Mesothelial cell of epicardium (in vitro differentiated cells): ENCODE measurements at regions not wholly inside any gene's neighbourhood (a gene's known extent, or its start where the extent isn't known, plus 50 kb on each side); places are given as distances from the start of the nearest gene placed in this dataset.

Experiments
- DNase-seq, 2 experiments: peaks; one replicate each; pipeline ENCODE4 v3.0.0; 2021; ENCODE audit warnings: low spot score in 2 of 2; ENCODE audit not compliant: unreplicated experiment in 2 of 2
- H3K27ac Mint-ChIP-seq: 2 replicates; pipeline ENCODE4 v1.8.0; 2021; ENCODE audit warnings: mixed read lengths
- H3K27me3 Mint-ChIP-seq: 2 replicates; pipeline ENCODE4 v1.8.0; 2021; ENCODE audit warnings: low read depth, mixed read lengths
- H3K36me3 Mint-ChIP-seq: 2 replicates; pipeline ENCODE4 v1.8.0; 2021; ENCODE audit warnings: mixed read lengths
- H3K4me1 Mint-ChIP-seq: 2 replicates; pipeline ENCODE4 v1.8.0; 2021; ENCODE audit warnings: mixed read lengths
- H3K4me3 Mint-ChIP-seq: 2 replicates; pipeline ENCODE4 v1.8.0; 2021; ENCODE audit warnings: mild to moderate bottlenecking, moderate library complexity, mixed read lengths
- H3K9me3 Mint-ChIP-seq: 2 replicates; pipeline ENCODE4 v1.8.0; 2021; ENCODE audit warnings: mixed read lengths
- TF ChIP-seq, protein P1 (sequence below): fragments of 200-600 bp; sonication (generic); IDR thresholded peaks from one replicate; pipeline ENCODE4 v1.5.0; 2021; ENCODE audit warnings: antibody characterized with exemption; ENCODE audit not compliant: unreplicated experiment

DNA sequence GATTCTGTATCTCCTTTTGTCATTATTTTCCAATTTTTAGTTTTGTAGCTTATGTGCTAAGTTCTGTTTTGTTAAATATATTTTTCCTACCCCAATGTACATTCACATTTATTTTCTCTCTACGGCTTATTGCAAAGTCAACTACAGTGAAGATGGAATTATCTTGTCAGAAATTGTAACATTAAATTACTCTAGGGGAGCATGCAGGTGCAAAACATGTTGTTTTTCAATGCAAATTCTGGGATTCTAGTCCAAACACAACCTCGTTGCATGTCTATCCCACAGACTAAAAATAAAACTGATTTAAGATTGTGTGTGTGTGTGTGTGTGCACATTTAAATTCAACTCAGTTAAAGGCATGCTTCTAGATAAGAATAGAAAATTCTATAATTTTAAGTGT is 529.1 kb upstream of the POM121L12 start:
- Mint-ChIP-seq H3K27ac (no peak overlapping the region), H3K4me1 (no peaks in the 10 kb centered on the region), H3K4me3 (no peak overlapping the region), H3K36me3 (no peaks in the 10 kb centered on the region), H3K9me3 (no peaks in the 10 kb centered on the region), H3K27me3 (no peaks in the 10 kb centered on the region)
- no peak for DNase-seq
- TF ChIP-seq, protein P1, sequence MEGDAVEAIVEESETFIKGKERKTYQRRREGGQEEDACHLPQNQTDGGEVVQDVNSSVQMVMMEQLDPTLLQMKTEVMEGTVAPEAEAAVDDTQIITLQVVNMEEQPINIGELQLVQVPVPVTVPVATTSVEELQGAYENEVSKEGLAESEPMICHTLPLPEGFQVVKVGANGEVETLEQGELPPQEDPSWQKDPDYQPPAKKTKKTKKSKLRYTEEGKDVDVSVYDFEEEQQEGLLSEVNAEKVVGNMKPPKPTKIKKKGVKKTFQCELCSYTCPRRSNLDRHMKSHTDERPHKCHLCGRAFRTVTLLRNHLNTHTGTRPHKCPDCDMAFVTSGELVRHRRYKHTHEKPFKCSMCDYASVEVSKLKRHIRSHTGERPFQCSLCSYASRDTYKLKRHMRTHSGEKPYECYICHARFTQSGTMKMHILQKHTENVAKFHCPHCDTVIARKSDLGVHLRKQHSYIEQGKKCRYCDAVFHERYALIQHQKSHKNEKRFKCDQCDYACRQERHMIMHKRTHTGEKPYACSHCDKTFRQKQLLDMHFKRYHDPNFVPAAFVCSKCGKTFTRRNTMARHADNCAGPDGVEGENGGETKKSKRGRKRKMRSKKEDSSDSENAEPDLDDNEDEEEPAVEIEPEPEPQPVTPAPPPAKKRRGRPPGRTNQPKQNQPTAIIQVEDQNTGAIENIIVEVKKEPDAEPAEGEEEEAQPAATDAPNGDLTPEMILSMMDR: no peak

DNA sequence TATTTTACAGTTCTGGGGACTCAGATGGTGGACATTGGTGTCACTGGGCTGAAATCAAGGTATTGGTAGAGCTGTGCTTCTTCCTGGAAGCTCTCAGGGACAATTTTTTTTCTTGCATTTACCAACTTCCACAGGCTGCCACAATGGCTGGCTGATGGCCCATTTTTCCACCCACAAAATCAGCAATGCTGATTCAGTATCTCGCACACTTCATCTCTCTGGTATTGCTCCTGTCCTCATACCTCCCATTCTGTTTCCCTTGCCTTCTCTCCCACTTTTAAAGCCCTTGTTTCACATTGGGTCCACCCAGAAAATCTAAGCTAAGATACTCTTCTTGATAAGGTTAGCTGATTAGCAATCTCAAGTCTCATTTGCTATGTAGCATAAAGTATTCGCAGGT is 530.9 kb upstream of the POM121L12 start:
- H3K27ac Mint-ChIP-seq: no peak overlapping the region
- H3K36me3 Mint-ChIP-seq: no peaks in the 10 kb centered on the region
- peaks cover 14% of the 10 kb centered on the region for H3K4me1 Mint-ChIP-seq
- no peaks in the 10 kb centered on the region for H3K27me3 Mint-ChIP-seq
- H3K9me3 Mint-ChIP-seq: no peaks in the 10 kb centered on the region
- no peak overlapping the region for H3K4me3 Mint-ChIP-seq
- no peak for DNase-seq
- TF ChIP-seq, protein P1: no peak

DNA sequence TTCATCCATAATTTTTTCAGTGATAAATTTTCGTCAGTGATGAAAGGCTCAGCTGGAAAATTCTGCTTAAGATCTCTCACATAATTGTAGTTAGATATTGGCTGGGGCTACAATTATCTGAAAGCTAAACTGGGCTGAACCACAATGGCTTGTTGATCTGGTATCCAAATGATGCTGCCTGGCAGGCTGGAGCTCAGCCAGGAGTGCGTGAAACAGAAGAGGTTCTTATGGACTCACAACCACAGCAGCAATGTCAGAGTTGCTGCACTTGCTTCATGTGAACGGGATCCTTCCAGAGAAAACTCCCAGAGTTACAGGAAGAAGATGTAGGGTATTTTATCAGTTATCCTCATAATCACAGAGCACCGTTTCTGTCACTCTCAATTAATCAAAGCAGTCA is 533.2 kb upstream of the POM121L12 start:
- Mint-ChIP-seq H3K4me1 (peaks cover 26% of the 10 kb centered on the region), H3K27ac (no peak overlapping the region), H3K4me3 (no peak overlapping the region), H3K27me3 (no peaks in the 10 kb centered on the region), H3K36me3 (no peaks in the 10 kb centered on the region), H3K9me3 (no peaks in the 10 kb centered on the region)
- no peak for DNase-seq
- TF ChIP-seq, protein P1: no peak

DNA sequence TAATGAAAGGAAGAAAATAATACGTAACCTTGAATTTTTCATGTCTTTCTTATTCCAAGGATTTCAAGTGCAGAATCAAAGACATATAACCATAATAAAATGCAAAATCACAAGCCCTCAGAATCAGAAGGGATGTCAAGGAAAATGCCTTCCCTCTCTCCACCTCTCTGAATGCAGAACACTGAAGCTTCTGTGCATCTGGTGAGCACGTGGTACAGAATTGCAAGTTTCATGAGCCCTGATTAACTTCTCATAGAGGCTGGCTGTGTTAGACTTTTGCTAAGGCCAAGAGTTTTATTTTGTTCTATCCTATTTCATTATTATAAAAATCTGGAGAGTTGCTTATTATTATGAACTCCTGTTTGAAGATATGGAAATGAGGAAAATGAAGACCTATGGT is 533.7 kb upstream of the POM121L12 start:
- no peak overlapping the region for H3K27ac Mint-ChIP-seq
- H3K36me3 Mint-ChIP-seq: no peaks in the 10 kb centered on the region
- no peak overlapping the region for H3K4me3 Mint-ChIP-seq
- TF ChIP-seq, protein P1: no peak
- H3K27me3 Mint-ChIP-seq: no peaks in the 10 kb centered on the region
- H3K9me3 Mint-ChIP-seq: no peaks in the 10 kb centered on the region
- peaks cover 26% of the 10 kb centered on the region for H3K4me1 Mint-ChIP-seq
- no peak for DNase-seq

DNA sequence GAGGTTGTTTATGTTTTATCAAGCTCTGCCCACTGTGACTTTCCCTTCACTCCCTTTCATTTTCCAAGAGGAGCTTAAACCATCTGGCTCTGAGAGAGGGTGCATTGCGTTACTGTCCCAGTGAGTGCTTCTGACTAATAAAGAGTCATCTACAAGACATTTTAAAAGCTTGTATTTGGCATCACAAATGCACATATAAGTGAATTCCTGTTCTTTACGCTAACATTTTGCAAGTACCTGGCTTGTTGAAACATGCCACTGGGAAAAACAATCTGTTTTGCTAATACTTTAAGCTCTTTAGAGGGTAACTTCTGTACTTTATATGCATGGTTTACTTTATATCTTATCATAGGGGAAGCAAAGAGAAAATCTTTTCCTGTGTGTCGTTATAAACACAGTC is 534.6 kb upstream of the POM121L12 start:
- Mint-ChIP-seq H3K4me1 (peaks cover 26% of the 10 kb centered on the region), H3K27ac (no peak overlapping the region), H3K4me3 (no peak overlapping the region), H3K36me3 (no peaks in the 10 kb centered on the region), H3K27me3 (no peaks in the 10 kb centered on the region), H3K9me3 (no peaks in the 10 kb centered on the region)
- TF ChIP-seq, protein P1: no peak
- no peak for DNase-seq

DNA sequence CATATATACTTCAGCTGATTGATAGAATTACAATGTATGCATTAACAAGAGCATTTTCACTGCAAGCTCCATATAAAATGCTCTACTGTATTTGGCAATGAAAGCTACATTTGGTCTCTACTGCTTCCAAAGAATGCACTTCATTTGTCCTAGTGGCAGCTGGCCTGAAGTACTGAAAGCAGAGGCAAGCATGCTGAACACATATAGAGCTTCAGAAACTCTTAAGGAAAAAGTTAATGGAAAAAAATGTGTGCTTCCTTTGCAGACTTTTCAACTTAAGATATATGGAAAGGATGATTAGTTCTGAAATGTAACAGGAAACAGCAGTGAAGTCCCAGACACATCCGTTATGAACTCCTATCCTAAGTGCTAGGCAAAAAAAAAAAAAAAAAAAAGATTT is 537.1 kb upstream of the POM121L12 start:
- H3K4me1 Mint-ChIP-seq: peaks cover 26% of the 10 kb centered on the region
- no peaks in the 10 kb centered on the region for H3K9me3 Mint-ChIP-seq
- no peak overlapping the region for H3K4me3 Mint-ChIP-seq
- H3K27ac Mint-ChIP-seq: no peak overlapping the region
- H3K36me3 Mint-ChIP-seq: no peaks in the 10 kb centered on the region
- DNase-seq: no peak
- no peaks in the 10 kb centered on the region for H3K27me3 Mint-ChIP-seq
- TF ChIP-seq, protein P1: no peak
